IgD-negative memory B cell (primary cell): ENCODE measurements at regions not wholly inside any gene's neighbourhood (a gene's known extent, or its start where the extent isn't known, plus 50 kb on each side); places are given as distances from the start of the nearest gene placed in this dataset.

Source experiments
- H3K27ac Mint-ChIP-seq, 3 donors: one replicate each; pipeline ENCODE4 v1.8.0; 2020 to 2022; ENCODE audit warnings: mild to moderate bottlenecking in 3 of 3, mixed read lengths in 3 of 3, moderate library complexity in 1 of 3
- H3K27me3 Mint-ChIP-seq: one replicate; pipeline ENCODE4 v1.8.0; 2021; ENCODE audit warnings: mixed read lengths
- H3K36me3 Mint-ChIP-seq: one replicate; pipeline ENCODE4 v1.8.0; 2020; ENCODE audit warnings: mild to moderate bottlenecking, mixed read lengths
- H3K4me1 Mint-ChIP-seq, 3 donors: one replicate each; pipeline ENCODE4 v1.8.0; 2020 to 2022; ENCODE audit warnings: mixed read lengths in 3 of 3, mild to moderate bottlenecking in 1 of 3
- H3K4me3 Mint-ChIP-seq, 4 donors: one replicate each; pipeline ENCODE4 v1.8.0; 2020 to 2022; ENCODE audit warnings: mild to moderate bottlenecking in 4 of 4, mixed read lengths in 4 of 4, moderate library complexity in 3 of 4
- H3K9me3 Mint-ChIP-seq, 3 donors: one replicate each; pipeline ENCODE4 v1.8.0; 2020 to 2021; ENCODE audit warnings: mixed read lengths in 3 of 3, mild to moderate bottlenecking in 1 of 3

DNA sequence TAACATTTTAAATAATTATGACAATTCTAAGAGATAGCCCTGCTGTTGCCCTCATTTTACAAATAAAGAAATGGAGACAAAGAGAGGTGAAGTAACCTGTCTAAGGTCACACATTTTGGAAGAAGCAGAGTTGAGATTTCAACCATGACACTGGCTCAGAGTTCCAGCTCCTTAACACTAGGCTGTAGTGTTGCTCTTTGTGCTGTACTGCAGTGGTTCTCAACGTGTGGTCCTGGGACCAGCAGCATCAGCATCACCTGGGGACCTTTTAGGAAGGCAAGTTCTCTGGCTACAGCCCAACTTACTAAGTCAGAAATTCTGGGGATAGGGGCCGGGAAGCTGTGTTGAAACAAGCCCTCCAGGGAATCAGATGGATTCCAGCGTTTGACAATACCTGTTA, 62.4 kb upstream of the FERMT1 start:
- H3K36me3 Mint-ChIP-seq: peaks cover 5% of the 10 kb centered on the region
- peaks cover 3% of the 10 kb centered on the region for H3K27me3 Mint-ChIP-seq
- H3K9me3 Mint-ChIP-seq: peaks cover 3 to 8% (median 5%) of the 10 kb centered on the region in 3 donors
- H3K27ac Mint-ChIP-seq: no peak overlapping the region
- H3K4me3 Mint-ChIP-seq: no peak overlapping the region
- no peaks in the 10 kb centered on the region for H3K4me1 Mint-ChIP-seq

GRCh38 chr20:6184086-6184485, 61.3 kb upstream of the FERMT1 start:
- H3K36me3 Mint-ChIP-seq: peaks cover 5% of the 10 kb centered on the region
- H3K27ac Mint-ChIP-seq: no peak overlapping the region
- H3K4me1 Mint-ChIP-seq: no peaks in the 10 kb centered on the region
- H3K9me3 Mint-ChIP-seq: peaks cover 3 to 9% (median 5%) of the 10 kb centered on the region in 3 donors
- peaks cover 3% of the 10 kb centered on the region for H3K27me3 Mint-ChIP-seq
- no peak overlapping the region for H3K4me3 Mint-ChIP-seq

GRCh38 chr20:6180531-6180930, 57.7 kb upstream of the FERMT1 start:
- Mint-ChIP-seq H3K4me1 (no peaks in the 10 kb centered on the region), H3K27me3 (peaks cover 2% of the 10 kb centered on the region), H3K27ac (no peak overlapping the region), H3K36me3 (peaks cover 5% of the 10 kb centered on the region), H3K4me3 (peak overlapping the region in 1 of 4 donors; percentile 18), H3K9me3 (peaks cover 0 to 9% (median 3%) of the 10 kb centered on the region in 3 donors)

GRCh38 chr20:6178537-6178936, 55.7 kb upstream of the FERMT1 start:
- no peak overlapping the region for H3K27ac Mint-ChIP-seq
- peaks cover 2 to 9% (median 3%) of the 10 kb centered on the region in 3 donors for H3K9me3 Mint-ChIP-seq
- no peak overlapping the region for H3K4me3 Mint-ChIP-seq
- H3K4me1 Mint-ChIP-seq: no peaks in the 10 kb centered on the region
- peaks cover 5% of the 10 kb centered on the region for H3K36me3 Mint-ChIP-seq
- peaks cover 2% of the 10 kb centered on the region for H3K27me3 Mint-ChIP-seq

- Mint-ChIP-seq H3K9me3 (peaks cover 6% of the 10 kb centered on the region in 3 donors), H3K36me3 (peaks cover 2% of the 10 kb centered on the region), H3K27me3 (no peaks in the 10 kb centered on the region), H3K4me1 (no peaks in the 10 kb centered on the region), H3K27ac (no peak overlapping the region), H3K4me3 (no peak overlapping the region)
Measured at GRCh38 chr20:6173481-6173880, 50.7 kb upstream of the FERMT1 start.
